B cell (primary cell): ENCODE measurements at regions not wholly inside any gene's neighbourhood (a gene's known extent, or its start where the extent isn't known, plus 50 kb on each side); places are given as distances from the start of the nearest gene placed in this dataset.

Experiments
- ATAC-seq: fragments of 200-7000 bp; cut with Tn5 transposase; one replicate; pipeline ENCODE4 v1.10.0; 2021; ENCODE audit warnings: low read depth, mild to moderate bottlenecking, moderate number of reproducible peaks, moderate library complexity
- CTCF ChIA-PET: fragments of 350-600 bp; sonication (Branson Sonifier 250); formaldehyde crosslinking; loops from one replicate; lab custom pipeline; 2021; ENCODE audit warnings: antibody characterized with exemption, inconsistent platforms; lab: Charles Lee
- POLR2A ChIA-PET: fragments of 350-600 bp; sonication (Branson Sonifier 250); formaldehyde crosslinking; loops from one replicate; lab custom pipeline; 2021; ENCODE audit warnings: antibody characterized with exemption; lab: Charles Lee
- DNase-seq: peaks from one replicate; pipeline ENCODE4 v3.0.0; 2013
- H2AFZ ChIP-seq: 2 replicates; pipeline ENCODE4 v1.6.1; 2012; ENCODE audit warnings: mild to moderate bottlenecking, low read depth, low read length; ENCODE audit not compliant: insufficient read depth, poor library complexity, severe bottlenecking
- H3K27ac ChIP-seq, 2 donors: 1 replicate in 1 of 2; 2 replicates in 1 of 2; pipeline ENCODE4 v1.5.1; 2012 to 2013; ENCODE audit warnings: low read length in 2 of 2, mild to moderate bottlenecking in 2 of 2, moderate library complexity in 1 of 2
- H3K27me3 ChIP-seq, 4 experiments: fragments of 200-600 bp in 1 of 4; sonication (generic) in 1 of 4; replicated peaks in 1 of 4; 1 replicate in 2 of 4; 2 replicates in 2 of 4; pipeline versions ENCODE4 v1.6.1 to v1.7.0; 2013 to 2016; ENCODE audit warnings: low read length in 3 of 4, mild to moderate bottlenecking in 2 of 4, mixed read lengths in 1 of 4, moderate library complexity in 1 of 4; ENCODE audit not compliant: insufficient read depth in 4 of 4, control insufficient read depth in 3 of 4; ENCODE audit errors: control extremely low read depth in 1 of 4
- H3K36me3 ChIP-seq, 2 experiments: replicated peaks in 1 of 2; 1 replicate in 1 of 2; 2 replicates in 1 of 2; pipeline versions ENCODE4 v1.6.1 to v1.7.1; 2013; ENCODE audit warnings: low read length in 1 of 2; ENCODE audit not compliant: insufficient read depth in 2 of 2, control insufficient read depth in 1 of 2; ENCODE audit errors: control extremely low read depth in 1 of 2, extremely low read depth in 1 of 2
- H3K4me1 ChIP-seq, 2 donors: fragments of 200-600 bp in 1 of 2; sonication (generic) in 1 of 2; 1 replicate in 1 of 2; 2 replicates in 1 of 2; pipeline versions ENCODE4 v1.5.1 to v1.6.1; 2013 to 2017; ENCODE audit warnings: low read length in 2 of 2; ENCODE audit not compliant: control insufficient read depth in 2 of 2, insufficient read depth in 2 of 2
- H3K4me2 ChIP-seq: replicated peaks from 2 replicates; pipeline ENCODE3; 2012; ENCODE audit warnings: mild to moderate bottlenecking, low read depth, low read length; ENCODE audit not compliant: poor library complexity, severe bottlenecking
- H3K4me3 ChIP-seq, 5 experiments: fragments of 200-600 bp in 1 of 5; sonication (generic) in 1 of 5; 1 replicate in 3 of 5; 2 replicates in 2 of 5; pipeline versions ENCODE4 v1.5.1 to v1.7.0; 2011 to 2016; ENCODE audit warnings: low read length in 4 of 5, mild to moderate bottlenecking in 4 of 5, low read depth in 2 of 5, control low read depth in 1 of 5, moderate library complexity in 1 of 5; ENCODE audit not compliant: insufficient read depth in 1 of 5; ENCODE audit errors: control extremely low read depth in 1 of 5, extremely low read depth in 1 of 5
- H3K79me2 ChIP-seq: fragments of 200-600 bp; sonication (generic); one replicate; pipeline ENCODE4 v1.6.0; 2016; ENCODE audit warnings: low read length; ENCODE audit not compliant: control insufficient read depth, insufficient read depth
- H3K9ac ChIP-seq: fragments of 200-600 bp; sonication (generic); 2 replicates; pipeline ENCODE4 v1.6.1; 2017; ENCODE audit warnings: mild to moderate bottlenecking, low read length, moderate library complexity
- H3K9me3 ChIP-seq, 3 donors: one replicate each; pipeline versions ENCODE4 v1.6.1 to v1.7.1; 2013; ENCODE audit warnings: low read length in 2 of 3; ENCODE audit not compliant: control insufficient read depth in 2 of 3, insufficient read depth in 1 of 3; ENCODE audit errors: control extremely low read depth in 1 of 3
- H4K20me1 ChIP-seq: 2 replicates; pipeline ENCODE4 v1.6.0; 2012; ENCODE audit warnings: mild to moderate bottlenecking, low read length; ENCODE audit not compliant: insufficient read depth, control insufficient read depth, poor library complexity, severe bottlenecking
- H3K27ac Mint-ChIP-seq: one replicate; pipeline ENCODE4 v1.8.0; 2021; ENCODE audit warnings: mixed read lengths
- H3K27me3 Mint-ChIP-seq: one replicate; pipeline ENCODE4 v1.8.0; 2021; ENCODE audit warnings: mixed read lengths
- H3K4me1 Mint-ChIP-seq: one replicate; pipeline ENCODE4 v1.8.0; 2021; ENCODE audit warnings: mixed read lengths
- H3K4me3 Mint-ChIP-seq: one replicate; pipeline ENCODE4 v1.8.0; 2021; ENCODE audit warnings: mixed read lengths
- H3K9me3 Mint-ChIP-seq: one replicate; pipeline ENCODE4 v1.8.0; 2022; ENCODE audit warnings: mixed read lengths; ENCODE audit not compliant: insufficient read depth
- EZH2 ChIP-seq: IDR thresholded peaks from 2 replicates; pipeline ENCODE4 v1.6.1; 2012; ENCODE audit warnings: borderline replicate concordance, low read depth, mild to moderate bottlenecking, moderate library complexity, low read length; ENCODE audit not compliant: insufficient read depth, poor library complexity, severe bottlenecking
- WGBS: methylation state at CpG from one replicate; pipeline ENCODE4 v1.1.5; 2013; ENCODE audit warnings: missing lambda C conversion rate; ENCODE audit not compliant: insufficient coverage; 5-methylcytosine and 5-hydroxymethylcytosine counted together
- intact Hi-C: fragments of 100-400 bp; cut with micrococcal nuclease; formaldehyde crosslinking; loops from one replicate; pipeline ENCODE4 v1.10.0; 2022
- TF ChIP-seq, protein P1 (sequence below): fragments of 200-600 bp; IDR thresholded peaks from one replicate; pipeline ENCODE4 v1.8.0; 2022; ENCODE audit warnings: antibody characterized with exemption, mild to moderate bottlenecking

DNA sequence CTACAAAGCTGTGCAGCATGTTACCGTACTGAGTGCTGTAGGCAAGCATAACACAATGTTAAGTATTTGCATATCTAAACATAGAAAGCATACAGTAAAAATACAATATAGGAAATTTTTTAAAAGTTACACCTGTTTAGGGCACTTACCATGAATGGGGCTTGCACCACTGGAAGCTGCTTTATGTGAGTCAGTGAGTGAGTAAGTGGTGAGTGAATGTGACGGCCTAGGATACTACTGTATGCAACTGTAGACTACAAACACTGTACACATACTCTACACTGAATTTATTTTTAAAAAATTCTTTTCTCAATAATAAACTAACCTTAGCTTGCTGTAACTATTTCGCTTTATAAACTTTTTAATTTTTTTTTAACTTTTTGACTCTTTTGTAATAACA lies 82.1 kb upstream of the FSCB start:
- H3K4me3 ChIP-seq, result no peak overlapping the region
- WGBS, result no CpG with 5 or more reads among the region's 3 CpGs
- Mint-ChIP-seq H3K4me1 (no peaks in the 10 kb centered on the region), H3K4me3 (no peak overlapping the region), H3K27me3 (no peaks in the 10 kb centered on the region), H3K9me3 (no peaks in the 10 kb centered on the region), H3K27ac (no peak overlapping the region)
- H3K27me3 ChIP-seq, result no peaks in the 10 kb centered on the region
- H3K79me2 ChIP-seq, result no peaks in the 10 kb centered on the region
- TF ChIP-seq, protein P1, sequence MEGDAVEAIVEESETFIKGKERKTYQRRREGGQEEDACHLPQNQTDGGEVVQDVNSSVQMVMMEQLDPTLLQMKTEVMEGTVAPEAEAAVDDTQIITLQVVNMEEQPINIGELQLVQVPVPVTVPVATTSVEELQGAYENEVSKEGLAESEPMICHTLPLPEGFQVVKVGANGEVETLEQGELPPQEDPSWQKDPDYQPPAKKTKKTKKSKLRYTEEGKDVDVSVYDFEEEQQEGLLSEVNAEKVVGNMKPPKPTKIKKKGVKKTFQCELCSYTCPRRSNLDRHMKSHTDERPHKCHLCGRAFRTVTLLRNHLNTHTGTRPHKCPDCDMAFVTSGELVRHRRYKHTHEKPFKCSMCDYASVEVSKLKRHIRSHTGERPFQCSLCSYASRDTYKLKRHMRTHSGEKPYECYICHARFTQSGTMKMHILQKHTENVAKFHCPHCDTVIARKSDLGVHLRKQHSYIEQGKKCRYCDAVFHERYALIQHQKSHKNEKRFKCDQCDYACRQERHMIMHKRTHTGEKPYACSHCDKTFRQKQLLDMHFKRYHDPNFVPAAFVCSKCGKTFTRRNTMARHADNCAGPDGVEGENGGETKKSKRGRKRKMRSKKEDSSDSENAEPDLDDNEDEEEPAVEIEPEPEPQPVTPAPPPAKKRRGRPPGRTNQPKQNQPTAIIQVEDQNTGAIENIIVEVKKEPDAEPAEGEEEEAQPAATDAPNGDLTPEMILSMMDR, result no peak
- no peak for TF ChIP-seq EZH2
- no peaks in the 10 kb centered on the region for H3K4me1 ChIP-seq
- H4K20me1 ChIP-seq, result no peaks in the 10 kb centered on the region
- ChIA-PET CTCF (no interaction called here), POLR2A (no interaction called here)
- H2AFZ ChIP-seq, result no peak overlapping the region
- no peaks in the 10 kb centered on the region for H3K9me3 ChIP-seq
- H3K36me3 ChIP-seq, result no peaks in the 10 kb centered on the region
- intact Hi-C loops, result no loop called here
- no peak overlapping the region for H3K27ac ChIP-seq
- H3K4me2 ChIP-seq, result no peak overlapping the region
- no peak for ATAC-seq
- no peak for DNase-seq
- no peak overlapping the region for H3K9ac ChIP-seq

GRCh38 chr14:44586910-44587309 lies 79.8 kb upstream of the FSCB start:
- Histone ChIP-seq H3K4me2 (no peak overlapping the region), H4K20me1 (no peaks in the 10 kb centered on the region), H3K4me1 (no peaks in the 10 kb centered on the region), H2AFZ (no peak overlapping the region), H3K27me3 (no peaks in the 10 kb centered on the region), H3K27ac (no peak overlapping the region), H3K36me3 (no peaks in the 10 kb centered on the region), H3K4me3 (no peak overlapping the region), H3K9ac (no peak overlapping the region), H3K79me2 (no peaks in the 10 kb centered on the region), H3K9me3 (no peaks in the 10 kb centered on the region)
- DNase-seq, result no peak
- ATAC-seq, result no peak
- TF ChIP-seq, protein P1, result no peak
- TF ChIP-seq EZH2, result no peak
- H3K4me3 Mint-ChIP-seq, result no peak overlapping the region
- POLR2A ChIA-PET, result no interaction called here
- CTCF ChIA-PET, result no interaction called here
- intact Hi-C loops, result no loop called here
- no peaks in the 10 kb centered on the region for H3K4me1 Mint-ChIP-seq
- no peak overlapping the region for H3K27ac Mint-ChIP-seq
- H3K27me3 Mint-ChIP-seq, result no peaks in the 10 kb centered on the region
- no peaks in the 10 kb centered on the region for H3K9me3 Mint-ChIP-seq
